HuH-7.5 (cell line): ENCODE measurements at regions not wholly inside any gene's neighbourhood (a gene's known extent, or its start where the extent isn't known, plus 50 kb on each side); places are given as distances from the start of the nearest gene placed in this dataset.
"Not testable (repeated sequence)": the region's sequence is repeated elsewhere in the genome, so short reads cannot be mapped to it uniquely, and the experiment has no call there.

ENCODE experiments used
- DNase-seq: peaks from one replicate; pipeline ENCODE4 v3.0.0; 2011; ENCODE audit warnings: low spot score

DNA sequence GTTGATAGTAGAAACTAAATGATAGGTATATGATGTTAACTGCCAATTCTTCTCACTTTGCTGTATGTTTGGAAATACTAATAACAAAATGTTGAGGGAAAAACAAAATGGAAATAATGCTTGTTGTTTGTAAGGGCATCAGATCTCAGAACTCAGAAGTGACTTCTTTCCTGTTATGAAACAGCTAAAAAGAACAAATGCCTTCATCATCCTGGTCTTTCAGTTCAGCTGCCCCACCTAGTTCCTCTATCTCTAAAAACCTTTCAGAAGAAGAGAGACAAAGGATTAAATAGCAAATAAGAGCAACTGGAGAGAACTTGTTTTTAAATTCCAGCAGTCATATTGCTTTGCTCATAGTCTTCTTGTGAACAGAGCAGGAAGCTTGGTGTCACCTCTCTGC is 345.3 kb upstream of the NCAM1 start:
- no peak for DNase-seq

DNA sequence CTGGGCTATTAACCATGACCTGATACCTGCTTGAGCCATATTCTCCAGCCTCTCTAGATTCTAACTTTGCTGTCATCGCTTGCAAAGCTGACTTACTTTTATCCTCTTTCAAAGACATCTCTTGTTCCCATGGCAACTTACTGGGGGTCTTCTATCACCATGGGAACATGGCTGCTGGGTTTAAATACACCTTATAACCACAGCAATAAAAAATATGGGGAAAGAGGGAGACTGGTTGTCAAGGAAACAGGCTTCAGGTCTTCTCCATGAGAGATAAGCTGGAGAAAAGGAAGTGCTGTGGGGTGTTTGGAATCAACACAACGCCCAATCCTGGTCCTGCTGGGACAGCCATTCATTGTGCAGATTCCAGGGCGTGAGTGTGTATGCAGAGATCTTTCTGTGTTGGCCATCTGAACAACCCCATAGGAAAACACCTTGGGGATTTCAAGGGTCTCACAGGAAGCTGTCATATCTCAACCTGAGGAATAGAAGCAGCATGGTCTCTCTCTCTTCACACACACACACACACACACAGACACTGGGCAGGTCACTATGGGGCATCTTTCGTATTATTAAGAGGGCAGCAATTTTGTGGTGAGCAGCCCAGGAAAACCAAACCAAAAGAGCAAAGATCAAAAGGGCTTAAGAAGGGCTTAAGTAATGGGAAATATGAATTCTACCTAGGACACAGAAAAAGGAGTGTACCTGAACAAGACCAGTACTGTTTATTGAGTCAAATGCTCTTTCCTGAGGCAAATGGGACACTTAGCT is 344.7 kb upstream of the NCAM1 start:
- no peak for DNase-seq

DNA sequence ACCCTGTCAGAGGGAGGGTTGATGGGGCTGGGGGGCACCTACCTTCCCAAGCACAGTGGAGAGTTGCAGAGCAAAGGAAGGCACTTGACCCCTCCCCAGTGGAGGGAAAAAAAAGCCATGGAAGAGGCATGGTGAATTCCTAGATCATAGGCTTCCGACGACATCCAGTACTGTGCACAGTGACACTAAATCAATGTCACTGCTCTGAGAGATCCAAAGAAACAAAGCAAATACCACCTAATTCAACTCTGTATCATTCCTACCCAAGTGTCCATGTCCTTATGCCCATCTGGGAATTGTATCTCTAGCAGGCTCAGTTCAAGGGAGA is 344.2 kb upstream of the NCAM1 start:
- DNase-seq = no peak

DNA sequence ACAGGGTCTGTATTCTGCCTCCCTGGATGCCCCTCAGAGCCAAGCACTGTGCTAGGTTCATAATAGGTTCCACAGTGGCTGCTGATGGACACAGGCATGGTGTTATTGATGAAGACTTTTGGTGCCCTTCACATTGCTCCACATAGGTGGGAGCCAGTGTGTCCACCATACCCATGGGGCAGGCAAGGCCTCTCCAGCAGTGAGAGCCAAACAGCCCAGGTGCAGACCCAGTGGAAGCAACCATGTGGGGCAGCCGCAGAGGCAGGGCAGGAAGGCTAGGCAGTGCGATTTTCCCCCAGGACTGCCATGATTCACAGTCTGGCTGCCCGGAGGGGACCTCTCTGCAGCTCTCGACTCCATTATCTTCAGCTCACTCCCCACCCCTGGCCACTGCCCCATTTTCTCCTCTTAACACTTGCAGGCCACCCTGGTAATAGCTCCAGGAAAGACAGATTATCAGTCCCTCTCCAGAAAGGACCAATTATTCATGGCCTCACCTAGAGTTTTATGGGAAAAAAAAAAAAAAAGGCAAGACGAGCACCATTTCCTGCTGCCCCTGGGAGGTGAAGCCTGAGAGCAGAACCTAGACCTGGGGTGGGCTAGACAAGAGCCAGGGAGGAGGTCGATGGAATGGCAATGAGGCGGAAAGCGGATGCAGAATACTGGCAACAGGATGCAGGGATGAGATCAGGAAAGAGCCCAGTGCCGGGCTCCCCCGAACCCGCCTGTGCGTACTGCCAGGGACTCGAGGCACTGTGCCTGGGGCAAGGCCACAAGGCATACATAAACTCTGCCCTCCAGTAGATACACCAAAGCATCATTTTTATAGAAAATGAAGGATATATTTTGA is 343.0 kb upstream of the NCAM1 start:
- DNase-seq = no peak

DNA sequence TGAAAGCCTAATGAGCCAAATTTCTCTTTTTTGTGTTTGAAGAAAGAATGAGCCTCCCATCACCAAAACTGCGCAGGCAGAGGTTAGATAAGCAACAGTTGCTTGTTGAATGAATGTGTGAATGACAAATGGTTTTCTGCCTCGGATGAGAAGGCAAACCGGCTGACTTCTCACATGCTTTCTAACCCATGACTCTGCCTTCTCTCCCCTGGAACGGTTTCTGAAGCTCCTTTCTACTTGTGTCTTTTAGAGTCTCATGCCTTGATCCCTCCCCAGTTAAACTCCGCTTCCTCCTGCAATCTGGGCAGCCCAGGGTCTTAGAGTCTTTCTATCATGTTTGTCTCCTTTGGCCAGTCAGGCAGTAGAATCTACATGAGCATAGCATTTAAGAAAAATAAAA is 342.1 kb upstream of the NCAM1 start:
- no peak for DNase-seq

DNA sequence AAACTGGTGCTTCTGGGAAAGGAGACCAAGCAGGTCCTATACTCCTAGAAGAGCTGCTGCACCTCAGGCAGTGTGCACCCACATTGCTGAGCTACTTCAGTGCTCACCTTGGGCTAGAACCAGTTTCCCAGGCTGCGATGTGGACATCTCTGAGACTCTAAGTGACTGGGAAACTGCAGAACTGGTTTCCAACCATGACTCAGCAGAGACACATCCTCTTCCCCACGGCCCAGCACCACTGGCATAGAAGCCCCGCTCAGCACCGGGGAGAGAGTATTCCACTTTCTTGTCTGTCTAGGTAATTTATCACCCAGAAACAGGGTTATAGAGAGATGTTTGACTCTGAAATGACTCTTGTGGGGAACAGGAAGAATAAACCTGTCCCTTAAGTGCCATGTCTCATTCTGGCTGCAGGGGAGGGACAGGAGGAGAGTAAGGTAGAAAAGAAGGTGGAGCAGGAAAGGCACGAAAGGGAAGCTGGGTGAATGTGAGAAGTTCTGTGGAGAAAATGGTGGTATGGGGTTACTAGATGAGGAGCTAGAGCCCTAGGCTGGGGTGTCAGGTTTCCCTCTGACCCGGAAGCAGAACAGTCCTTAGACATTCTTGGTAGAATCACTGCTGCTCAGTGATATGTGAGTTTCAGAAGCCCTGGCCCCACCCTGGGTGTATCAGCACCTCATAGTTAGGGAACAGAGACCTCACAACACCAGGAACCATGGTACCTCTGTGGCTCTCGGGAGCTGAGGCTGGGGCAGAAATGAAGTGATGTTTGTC is 340.4 kb upstream of the NCAM1 start:
- DNase-seq = no peak

DNA sequence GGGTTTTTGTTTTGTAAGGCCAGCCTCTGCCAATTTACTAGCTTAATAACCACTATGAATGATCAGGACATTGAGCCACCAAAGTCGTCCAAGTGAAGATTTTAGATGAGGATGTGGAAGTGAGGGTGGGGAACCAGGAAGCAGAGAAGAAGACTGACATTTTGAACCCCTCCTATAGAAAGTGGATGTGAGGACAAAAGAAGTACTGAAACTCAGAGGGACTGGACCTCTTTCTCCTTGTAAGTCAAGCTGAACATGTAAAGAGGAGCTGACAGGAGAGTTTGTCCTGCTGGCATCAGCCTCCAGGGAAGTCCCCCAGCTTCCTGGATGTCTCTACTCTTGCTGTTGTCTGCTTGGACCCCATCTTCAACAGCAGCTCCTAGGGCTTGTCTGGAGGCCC is 338.2 kb upstream of the NCAM1 start:
- no peak for DNase-seq

DNA sequence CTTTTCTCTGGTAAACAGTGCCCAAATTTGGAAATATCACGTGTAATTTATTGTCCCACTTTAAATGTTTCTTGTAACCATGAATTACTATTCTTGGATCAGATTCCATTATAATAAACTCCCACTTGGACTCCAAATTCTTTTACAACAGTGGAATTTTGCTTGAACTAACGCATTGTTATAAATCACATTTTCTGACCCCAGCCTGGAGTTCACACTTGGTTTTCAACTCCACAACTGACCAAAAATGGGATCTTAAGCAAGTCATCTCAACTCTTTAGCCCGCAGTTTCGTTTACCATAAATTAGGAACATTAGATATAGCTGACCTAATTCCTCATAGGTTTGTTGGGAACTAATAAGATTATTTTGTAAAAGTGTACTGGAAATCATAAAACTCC is 336.8 kb upstream of the NCAM1 start:
- DNase-seq = no peak

DNA sequence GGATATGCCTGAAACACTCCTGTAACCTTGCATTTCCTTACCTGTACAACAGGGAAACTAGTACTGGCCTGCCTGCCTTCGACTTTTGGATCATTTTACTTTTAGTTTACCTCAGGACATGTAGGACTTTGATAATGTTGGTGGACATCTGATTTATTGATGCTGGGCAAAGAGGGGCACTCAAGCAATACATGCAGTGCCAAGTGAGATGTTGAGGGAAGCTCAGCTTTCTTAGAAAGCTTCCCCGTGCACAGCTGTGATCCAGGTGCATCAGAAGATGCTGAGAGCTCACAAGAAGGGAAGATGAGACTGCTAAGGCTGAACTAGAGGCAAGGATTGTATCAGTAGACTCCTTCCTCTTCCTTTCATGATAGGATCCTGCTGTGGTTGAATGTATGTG is 336.2 kb upstream of the NCAM1 start:
- DNase-seq = not testable (repeated sequence)

DNA sequence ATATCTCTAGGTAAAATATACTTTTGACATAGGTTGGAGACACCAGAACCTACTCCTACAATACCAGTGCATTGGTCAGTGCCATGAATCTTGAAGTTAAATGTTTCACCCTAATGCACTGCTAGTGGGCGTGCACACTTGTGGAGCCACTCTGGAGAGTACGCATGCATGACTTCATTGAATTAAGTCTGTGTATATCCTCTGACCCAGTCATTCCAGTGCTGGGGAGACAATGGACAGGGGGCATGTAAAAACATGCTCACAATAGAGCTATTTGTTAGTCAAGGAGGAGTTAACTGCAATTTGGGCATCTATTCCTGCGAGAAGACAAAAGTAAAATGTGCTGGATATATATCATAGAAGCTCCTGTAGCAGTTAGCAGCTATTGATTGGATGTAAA is 335.4 kb upstream of the NCAM1 start:
- DNase-seq = no peak

DNA sequence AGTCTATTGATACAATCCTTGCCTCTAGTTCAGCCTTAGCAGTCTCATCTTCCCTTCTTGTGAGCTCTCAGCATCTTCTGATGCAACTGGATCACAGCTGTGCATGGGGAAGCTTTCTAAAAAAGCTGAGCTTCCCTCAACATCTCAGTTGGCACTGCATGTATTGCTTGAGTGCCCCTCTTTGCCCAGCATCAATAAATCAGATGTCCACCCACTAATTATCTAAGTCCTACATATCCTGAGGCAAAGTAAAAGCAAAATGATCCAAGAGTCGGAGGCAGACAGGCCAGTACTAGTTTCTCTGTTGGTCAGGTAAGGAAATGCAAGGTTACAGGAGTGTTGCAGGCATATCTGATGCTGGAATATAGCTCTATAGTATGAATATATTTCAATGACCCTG is 334.5 kb upstream of the NCAM1 start:
- DNase-seq = no peak

DNA sequence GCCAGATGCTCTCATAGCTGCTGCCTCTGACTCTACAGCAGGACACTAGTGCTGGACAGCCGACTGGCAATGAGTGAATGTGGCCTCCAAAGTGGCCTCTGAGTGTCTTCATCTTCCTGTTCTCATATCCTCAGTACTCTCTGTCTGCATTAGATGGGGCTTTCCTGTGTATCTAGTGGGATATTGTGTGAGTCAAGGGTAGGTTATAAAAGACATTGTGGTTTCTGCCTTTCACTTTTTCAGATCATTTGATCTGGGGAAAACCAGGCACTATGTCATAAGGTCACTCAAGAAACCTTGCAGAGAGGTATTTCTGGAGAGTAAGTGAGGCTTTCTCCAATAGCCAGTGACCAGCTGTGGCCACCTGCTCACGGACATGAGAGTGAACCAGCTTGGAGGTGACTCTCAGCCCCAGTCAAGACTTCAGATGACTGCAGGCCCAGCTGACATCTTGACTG is 333.6 kb upstream of the NCAM1 start:
- DNase-seq = no peak

DNA sequence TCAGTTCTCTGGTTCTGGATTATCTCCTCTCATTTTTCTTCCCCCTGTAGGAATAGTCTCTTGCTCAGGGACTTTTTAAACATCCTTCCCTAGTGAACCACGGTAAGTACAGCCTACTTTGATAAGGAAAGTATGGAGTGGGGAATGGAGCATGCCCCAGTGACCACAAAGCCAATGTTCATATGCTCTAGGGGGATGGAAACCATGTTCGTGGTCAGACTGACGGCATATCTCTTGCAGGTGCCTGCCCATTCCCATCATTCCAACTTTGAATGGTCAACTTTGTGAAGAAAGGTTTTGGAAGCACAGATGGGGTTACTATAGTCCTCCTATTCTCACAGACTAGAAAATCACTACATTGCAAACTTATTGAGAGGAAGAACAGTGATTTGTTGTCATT is 332.5 kb upstream of the NCAM1 start:
- no peak for DNase-seq

DNA sequence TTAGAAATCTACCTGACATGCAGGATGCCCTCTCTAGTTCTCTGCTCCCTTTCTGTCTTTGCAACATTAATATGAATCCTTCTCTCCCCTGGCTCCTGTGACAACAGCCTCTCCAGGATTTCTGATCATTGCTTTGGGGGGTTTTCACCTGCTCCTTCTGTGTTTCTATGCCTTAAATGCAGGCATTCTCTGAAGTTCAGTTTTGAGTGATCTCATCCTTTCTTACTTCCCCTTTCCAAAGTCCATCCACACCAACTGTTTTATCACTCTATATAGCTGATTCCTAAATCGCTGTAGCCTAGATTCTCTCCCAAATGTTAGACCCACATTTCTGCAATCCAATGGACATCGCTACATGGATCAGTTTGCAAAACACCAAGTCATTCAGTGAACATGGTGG is 330.7 kb upstream of the NCAM1 start:
- no peak for DNase-seq

DNA sequence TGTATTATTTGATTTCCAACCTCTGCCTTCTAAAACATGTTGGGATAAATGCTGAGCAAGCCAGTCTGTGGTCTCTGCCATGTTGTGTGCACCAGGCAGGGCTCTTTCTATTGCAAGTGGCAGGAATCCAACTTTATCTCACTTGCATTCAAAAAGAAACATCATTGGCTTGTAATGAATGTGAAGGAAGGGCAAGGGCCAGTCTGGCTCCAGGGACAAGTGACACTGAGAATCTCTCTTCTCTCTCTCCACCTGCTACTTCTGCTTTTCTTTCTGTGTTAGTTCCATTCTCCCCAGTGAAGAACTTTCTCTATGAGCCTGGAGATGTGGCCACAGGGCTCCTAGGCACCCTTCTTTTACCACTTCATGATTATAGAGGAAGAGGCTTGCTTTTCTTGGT is 329.9 kb upstream of the NCAM1 start:
- no peak for DNase-seq

DNA sequence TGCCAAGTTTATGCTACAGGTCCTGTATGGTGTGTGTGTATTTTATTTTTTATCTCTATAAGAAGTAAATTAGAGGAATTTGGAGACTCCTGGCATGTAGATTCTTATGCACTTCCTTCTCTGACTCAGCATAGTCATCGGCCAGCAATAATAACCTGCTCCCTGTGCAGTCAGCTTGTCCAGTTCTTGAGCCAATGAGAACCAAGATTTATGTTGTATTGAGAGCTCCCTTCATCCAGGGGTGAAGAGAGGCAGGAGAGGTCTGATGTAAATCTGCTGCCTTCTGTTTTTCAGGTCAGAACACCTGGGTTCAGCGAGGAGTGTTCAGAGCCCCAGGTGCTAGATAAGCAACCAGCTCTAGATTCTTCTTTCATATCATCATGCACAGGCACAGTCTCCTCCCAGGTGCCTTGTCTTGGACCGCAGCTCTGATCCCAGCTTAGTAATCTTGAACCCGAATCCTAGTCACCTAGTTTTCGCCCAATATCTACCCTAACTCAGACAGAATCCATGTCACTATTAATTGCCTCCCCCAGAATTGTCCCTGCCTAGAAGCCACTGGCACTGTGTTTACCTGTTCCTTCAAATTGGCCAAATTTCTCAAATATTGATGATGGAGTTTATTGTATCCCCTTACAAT is 328.2 kb upstream of the NCAM1 start:
- no peak for DNase-seq

DNA sequence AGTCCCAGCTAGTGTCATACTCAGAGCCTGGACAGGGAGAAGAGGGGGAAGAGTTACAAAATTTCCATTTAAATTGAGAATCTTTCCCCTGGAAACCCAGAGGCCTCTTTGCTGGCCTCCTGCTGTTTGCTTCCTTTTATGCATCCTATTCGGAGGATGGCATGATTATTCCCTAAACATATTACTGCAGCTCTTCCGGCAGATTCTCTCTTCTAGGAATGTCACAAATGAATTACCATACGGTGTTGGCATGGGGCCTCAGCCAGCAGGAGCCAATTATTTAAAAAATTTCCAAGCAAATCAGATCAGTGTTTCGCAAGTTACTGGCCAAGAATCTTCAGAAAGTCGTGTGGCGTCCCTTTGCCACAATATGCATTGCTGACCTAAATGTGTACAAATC is 326.7 kb upstream of the NCAM1 start:
- no peak for DNase-seq

DNA sequence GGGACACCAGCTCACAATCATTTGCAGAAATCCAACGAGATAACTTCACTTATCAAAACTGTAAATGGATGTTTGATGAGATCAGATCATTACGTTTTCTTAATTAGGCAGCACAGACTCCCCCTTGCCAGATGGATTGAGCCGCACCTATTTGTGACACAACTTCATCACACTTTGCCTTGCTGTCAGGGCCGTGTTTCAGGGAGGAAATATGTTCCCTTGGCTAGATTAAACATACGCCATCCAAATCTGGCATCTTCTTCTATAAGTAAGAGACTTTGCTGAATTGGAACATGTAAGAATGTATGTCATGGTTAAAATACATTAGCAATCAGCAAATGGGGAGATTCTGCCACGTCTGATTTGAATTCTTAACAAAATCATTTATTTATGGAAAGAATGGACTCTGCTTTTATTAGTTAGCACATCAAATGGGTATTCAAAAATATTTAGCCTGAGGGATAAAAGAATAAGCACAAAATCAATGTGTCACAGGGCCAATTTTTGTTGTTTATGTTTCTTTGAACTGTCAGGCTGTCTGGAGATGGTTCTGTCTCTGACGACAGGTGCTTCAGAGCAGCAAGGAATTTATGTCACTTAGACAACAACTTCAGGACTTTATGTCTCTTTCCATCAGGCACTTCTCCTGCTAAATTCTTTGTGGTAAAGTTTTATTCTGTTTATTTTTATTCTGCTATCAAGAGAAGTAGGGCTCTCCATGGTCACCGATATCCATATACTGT is 326.1 kb upstream of the NCAM1 start:
- no peak for DNase-seq

DNA sequence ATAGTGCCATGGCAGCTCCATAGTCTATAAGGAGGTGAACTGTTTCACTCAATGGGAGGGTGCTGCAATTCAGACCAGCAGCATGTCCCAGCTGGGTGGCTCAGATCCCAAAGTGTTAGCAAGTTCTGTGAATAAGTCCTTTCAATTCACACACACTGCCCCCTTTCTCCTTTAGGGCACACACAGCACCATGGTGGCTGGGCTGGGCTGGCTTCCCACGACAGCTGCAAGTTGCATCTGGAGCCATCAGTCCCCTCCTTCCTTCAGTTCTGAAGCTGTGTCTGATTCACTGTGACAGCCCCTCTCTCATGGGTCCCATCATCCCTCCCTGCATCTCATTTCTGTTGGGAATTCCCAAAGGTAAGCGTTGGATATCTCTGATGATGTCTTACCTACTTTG is 324.1 kb upstream of the NCAM1 start:
- DNase-seq = no peak

DNA sequence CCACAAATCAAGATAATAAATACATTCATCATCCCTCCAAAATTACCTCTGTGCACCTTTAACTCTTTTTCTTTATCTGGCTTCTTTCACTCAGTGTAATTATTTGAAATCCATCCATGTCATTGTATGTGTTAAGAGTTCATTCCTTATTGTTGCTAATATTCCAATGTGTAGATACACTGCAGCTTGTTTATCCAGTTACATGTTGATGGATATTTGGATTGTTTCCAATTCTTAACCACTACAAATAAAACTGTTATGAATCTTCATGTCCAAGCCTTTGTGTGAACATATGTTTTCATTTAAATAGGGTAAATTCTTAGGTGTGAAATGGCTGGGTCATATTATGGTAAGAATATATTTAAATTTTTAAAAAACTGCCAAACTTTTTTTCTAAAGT is 323.3 kb upstream of the NCAM1 start:
- no peak for DNase-seq

DNA sequence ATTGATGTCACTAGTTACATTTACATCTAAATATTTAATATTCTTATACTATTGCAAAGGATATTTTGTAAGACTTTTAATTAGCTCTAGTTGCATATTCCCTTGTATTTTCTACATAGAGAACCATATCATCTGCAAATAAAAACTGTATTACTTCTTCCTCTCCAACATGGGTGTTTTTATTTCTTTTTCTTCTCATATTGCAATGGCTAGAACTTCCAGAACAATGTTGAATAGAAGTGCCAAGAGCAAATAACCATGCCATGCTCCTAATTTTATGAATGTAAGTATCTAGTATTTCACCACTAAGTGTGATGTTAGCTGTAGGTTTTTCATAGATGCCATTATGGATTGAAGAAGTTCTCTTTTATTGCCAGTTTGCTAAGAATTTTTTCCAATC is 321.8 kb upstream of the NCAM1 start:
- DNase-seq = no peak

DNA sequence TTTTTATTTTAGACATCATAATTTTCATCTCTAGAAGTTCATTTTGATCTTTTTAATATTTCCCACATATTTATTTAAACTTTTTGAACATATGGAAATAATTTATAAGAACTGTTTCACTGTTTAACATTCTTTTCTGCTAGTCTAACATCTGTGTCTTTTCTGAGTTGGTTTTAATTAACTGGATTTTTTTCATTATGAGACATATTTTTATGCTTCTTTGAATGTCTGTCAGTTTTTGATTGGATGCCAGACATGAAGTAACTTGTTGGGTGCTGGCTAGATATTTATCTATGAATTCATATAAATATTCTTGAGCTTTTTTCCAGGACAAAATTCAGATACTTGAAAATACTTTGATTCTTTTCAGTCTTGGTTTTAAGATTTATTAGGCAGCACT is 317.8 kb upstream of the NCAM1 start:
- DNase-seq = no peak
